Esophagus squamous epithelium (tissue), 4 donors: ENCODE measurements at regions not wholly inside any gene's neighbourhood (a gene's known extent, or its start where the extent isn't known, plus 50 kb on each side); places are given as distances from the start of the nearest gene placed in this dataset.

Source experiments
- POLR2A ChIP-seq, 4 donors: fragments of 450-650 bp; IDR thresholded peaks; one replicate each; pipeline ENCODE4 v1.6.1; 2017; ENCODE audit warnings: antibody characterized with exemption in 4 of 4, mild to moderate bottlenecking in 4 of 4, moderate library complexity in 3 of 4
- TF ChIP-seq, protein P1 (sequence below), 6 experiments: fragments of 450-650 bp in 4 of 6; fragments of 200-600 bp in 2 of 6; sonication (generic) in 2 of 6; IDR thresholded peaks; one replicate each; pipeline ENCODE4 v1.5.1; 2016 to 2019; ENCODE audit warnings: antibody characterized with exemption in 6 of 6, mild to moderate bottlenecking in 4 of 6, moderate library complexity in 4 of 6

DNA sequence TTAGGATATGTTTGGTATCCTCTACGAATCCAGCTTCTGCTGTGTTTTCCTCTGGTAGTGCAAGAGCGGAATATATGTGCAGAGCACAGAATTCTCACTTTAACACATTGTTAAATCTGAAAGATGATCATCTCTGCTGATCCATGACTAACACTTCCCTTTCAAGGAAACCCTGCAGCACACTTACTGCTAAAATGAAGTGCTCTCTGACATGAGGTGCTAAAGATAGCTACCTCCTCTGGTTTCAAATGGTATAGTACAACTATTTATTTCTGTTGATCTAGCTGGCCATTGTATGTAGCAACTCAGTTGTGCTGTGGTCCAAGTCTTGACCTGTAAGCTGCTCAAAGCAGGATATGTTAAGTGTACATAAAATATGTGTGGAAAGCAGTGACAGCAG lies 162.4 kb upstream of the FMR1 start:
- TF ChIP-seq, protein P1, sequence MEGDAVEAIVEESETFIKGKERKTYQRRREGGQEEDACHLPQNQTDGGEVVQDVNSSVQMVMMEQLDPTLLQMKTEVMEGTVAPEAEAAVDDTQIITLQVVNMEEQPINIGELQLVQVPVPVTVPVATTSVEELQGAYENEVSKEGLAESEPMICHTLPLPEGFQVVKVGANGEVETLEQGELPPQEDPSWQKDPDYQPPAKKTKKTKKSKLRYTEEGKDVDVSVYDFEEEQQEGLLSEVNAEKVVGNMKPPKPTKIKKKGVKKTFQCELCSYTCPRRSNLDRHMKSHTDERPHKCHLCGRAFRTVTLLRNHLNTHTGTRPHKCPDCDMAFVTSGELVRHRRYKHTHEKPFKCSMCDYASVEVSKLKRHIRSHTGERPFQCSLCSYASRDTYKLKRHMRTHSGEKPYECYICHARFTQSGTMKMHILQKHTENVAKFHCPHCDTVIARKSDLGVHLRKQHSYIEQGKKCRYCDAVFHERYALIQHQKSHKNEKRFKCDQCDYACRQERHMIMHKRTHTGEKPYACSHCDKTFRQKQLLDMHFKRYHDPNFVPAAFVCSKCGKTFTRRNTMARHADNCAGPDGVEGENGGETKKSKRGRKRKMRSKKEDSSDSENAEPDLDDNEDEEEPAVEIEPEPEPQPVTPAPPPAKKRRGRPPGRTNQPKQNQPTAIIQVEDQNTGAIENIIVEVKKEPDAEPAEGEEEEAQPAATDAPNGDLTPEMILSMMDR (IDR thresholded peaks at IDR 0.05) = no peak
- no peak for TF ChIP-seq POLR2A (IDR thresholded peaks at IDR 0.05)
